Fibroblast of the conjunctiva (primary cell): ENCODE measurements at regions not wholly inside any gene's neighbourhood (a gene's known extent, or its start where the extent isn't known, plus 50 kb on each side); places are given as distances from the start of the nearest gene placed in this dataset.

Experiments
- DNase-seq: peaks from one replicate; pipeline ENCODE4 v3.0.0-alpha.2; 2010; ENCODE audit warnings: low read depth

GRCh38 chr11:131191606-131192005 lies 178.8 kb upstream of the NTM start:
- DNase-seq: no peak

GRCh38 chr11:131192628-131193027 lies 177.8 kb upstream of the NTM start:
- no peak for DNase-seq

GRCh38 chr11:131193031-131193501 lies 177.3 kb upstream of the NTM start:
- no peak for DNase-seq

GRCh38 chr11:131194726-131195125 lies 175.7 kb upstream of the NTM start:
- DNase-seq: no peak

GRCh38 chr11:131195661-131196517 lies 174.5 kb upstream of the NTM start:
- peak; percentile 1 for DNase-seq

- no peak for DNase-seq
Measured at GRCh38 chr11:131198161-131199014, 172.0 kb upstream of the NTM start.

- DNase-seq: no peak
Measured at GRCh38 chr11:131199015-131199280, 171.5 kb upstream of the NTM start.

- no peak for DNase-seq
Measured at GRCh38 chr11:131201674-131202073, 168.7 kb upstream of the NTM start.

GRCh38 chr11:131203040-131203439 lies 167.4 kb upstream of the NTM start:
- no peak for DNase-seq

- no peak for DNase-seq
Measured at GRCh38 chr11:131204282-131204681, 166.1 kb upstream of the NTM start.

GRCh38 chr11:131204765-131205380 lies 165.5 kb upstream of the NTM start:
- no peak for DNase-seq

GRCh38 chr11:131206671-131207070 lies 163.7 kb upstream of the NTM start:
- DNase-seq: no peak

- no peak for DNase-seq
Measured at GRCh38 chr11:131207901-131208300, 162.5 kb upstream of the NTM start.

GRCh38 chr11:131217313-131218310 lies 152.8 kb upstream of the NTM start:
- no peak for DNase-seq

- no peak for DNase-seq
Measured at GRCh38 chr11:131218542-131218941, 151.9 kb upstream of the NTM start.

- no peak for DNase-seq
Measured at GRCh38 chr11:131219646-131220045, 150.8 kb upstream of the NTM start.

GRCh38 chr11:131223198-131223991 lies 147.0 kb upstream of the NTM start:
- DNase-seq: no peak

GRCh38 chr11:131228378-131228777 lies 142.0 kb upstream of the NTM start:
- DNase-seq: no peak

- no peak for DNase-seq
Measured at GRCh38 chr11:131229221-131229620, 141.2 kb upstream of the NTM start.

- DNase-seq: no peak
Measured at GRCh38 chr11:131231317-131231940, 139.0 kb upstream of the NTM start.
